Lower leg skin (tissue), 4 donors: ENCODE measurements at regions not wholly inside any gene's neighbourhood (a gene's known extent, or its start where the extent isn't known, plus 50 kb on each side); places are given as distances from the start of the nearest gene placed in this dataset.

Source experiments
- DNase-seq, 2 donors: peaks; one replicate each; pipeline ENCODE4 v3.0.0-alpha.2; 2019; ENCODE audit warnings: low spot score in 2 of 2
- H3K4me3 ChIP-seq: fragments of 200-600 bp; sonication (generic); 2 replicates; pipeline ENCODE4 v1.5.1; 2017; ENCODE audit warnings: mild to moderate bottlenecking, low read depth; ENCODE audit not compliant: poor library complexity, severe bottlenecking
- POLR2A ChIP-seq, 2 donors: fragments of 450-650 bp; IDR thresholded peaks; one replicate each; pipeline ENCODE4 v1.6.1; 2016 to 2017; ENCODE audit warnings: antibody characterized with exemption in 2 of 2, mild to moderate bottlenecking in 1 of 2, moderate library complexity in 1 of 2
- WGBS, 2 donors: methylation state at CpG; one replicate each; pipeline ENCODE4 v1.1.5; 2018; 5-methylcytosine and 5-hydroxymethylcytosine counted together
- intact Hi-C: fragments of 100-400 bp; cut with DNase I; formaldehyde crosslinking; loops from one replicate; pipeline ENCODE4 v1.15.0; 2023; ENCODE audit warnings: low total_unique reads
- TF ChIP-seq, protein P1 (sequence below), 3 donors: fragments of 450-650 bp; IDR thresholded peaks; one replicate each; pipeline ENCODE4 v1.5.1; 2016; ENCODE audit warnings: antibody characterized with exemption in 3 of 3, mild to moderate bottlenecking in 3 of 3, moderate library complexity in 2 of 3

- intact Hi-C loops: no loop called here
- DNase-seq: no peak
- WGBS, 2 donors: 80 to 81% methylated on average over 2 of the region's 2 CpGs
- TF ChIP-seq POLR2A (IDR thresholded peaks at IDR 0.05): no peak
- TF ChIP-seq, protein P1, sequence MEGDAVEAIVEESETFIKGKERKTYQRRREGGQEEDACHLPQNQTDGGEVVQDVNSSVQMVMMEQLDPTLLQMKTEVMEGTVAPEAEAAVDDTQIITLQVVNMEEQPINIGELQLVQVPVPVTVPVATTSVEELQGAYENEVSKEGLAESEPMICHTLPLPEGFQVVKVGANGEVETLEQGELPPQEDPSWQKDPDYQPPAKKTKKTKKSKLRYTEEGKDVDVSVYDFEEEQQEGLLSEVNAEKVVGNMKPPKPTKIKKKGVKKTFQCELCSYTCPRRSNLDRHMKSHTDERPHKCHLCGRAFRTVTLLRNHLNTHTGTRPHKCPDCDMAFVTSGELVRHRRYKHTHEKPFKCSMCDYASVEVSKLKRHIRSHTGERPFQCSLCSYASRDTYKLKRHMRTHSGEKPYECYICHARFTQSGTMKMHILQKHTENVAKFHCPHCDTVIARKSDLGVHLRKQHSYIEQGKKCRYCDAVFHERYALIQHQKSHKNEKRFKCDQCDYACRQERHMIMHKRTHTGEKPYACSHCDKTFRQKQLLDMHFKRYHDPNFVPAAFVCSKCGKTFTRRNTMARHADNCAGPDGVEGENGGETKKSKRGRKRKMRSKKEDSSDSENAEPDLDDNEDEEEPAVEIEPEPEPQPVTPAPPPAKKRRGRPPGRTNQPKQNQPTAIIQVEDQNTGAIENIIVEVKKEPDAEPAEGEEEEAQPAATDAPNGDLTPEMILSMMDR (IDR thresholded peaks at IDR 0.05): no peak
- H3K4me3 ChIP-seq: no peak overlapping the region
Measured at GRCh38 chr20:52246366-52246765, 54.8 kb upstream of the ZFP64 start.

DNA sequence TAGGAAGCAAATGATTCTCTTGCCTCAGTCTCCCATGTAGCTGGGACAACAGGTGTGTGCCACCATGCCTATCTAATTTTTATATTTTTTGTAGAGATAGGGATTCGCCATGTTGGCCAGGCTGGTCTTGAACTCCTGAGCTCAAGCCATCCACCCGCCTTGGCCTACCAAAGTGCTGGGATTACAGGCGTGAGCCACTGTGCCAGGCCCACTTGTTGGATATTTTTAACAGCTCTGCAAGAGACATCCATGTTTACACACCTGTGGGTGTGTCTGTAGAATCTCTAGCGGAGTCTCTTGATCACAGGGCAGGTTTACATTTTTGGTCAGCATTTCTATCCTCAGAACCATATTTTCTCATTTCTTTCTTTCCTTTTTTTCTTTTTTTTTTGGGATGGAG is 53.1 kb upstream of the ZFP64 start:
- WGBS, 2 donors: 94 to 97% methylated on average over 4 of the region's 4 CpGs
- DNase-seq: no peak
- intact Hi-C loops: no loop called here

DNA sequence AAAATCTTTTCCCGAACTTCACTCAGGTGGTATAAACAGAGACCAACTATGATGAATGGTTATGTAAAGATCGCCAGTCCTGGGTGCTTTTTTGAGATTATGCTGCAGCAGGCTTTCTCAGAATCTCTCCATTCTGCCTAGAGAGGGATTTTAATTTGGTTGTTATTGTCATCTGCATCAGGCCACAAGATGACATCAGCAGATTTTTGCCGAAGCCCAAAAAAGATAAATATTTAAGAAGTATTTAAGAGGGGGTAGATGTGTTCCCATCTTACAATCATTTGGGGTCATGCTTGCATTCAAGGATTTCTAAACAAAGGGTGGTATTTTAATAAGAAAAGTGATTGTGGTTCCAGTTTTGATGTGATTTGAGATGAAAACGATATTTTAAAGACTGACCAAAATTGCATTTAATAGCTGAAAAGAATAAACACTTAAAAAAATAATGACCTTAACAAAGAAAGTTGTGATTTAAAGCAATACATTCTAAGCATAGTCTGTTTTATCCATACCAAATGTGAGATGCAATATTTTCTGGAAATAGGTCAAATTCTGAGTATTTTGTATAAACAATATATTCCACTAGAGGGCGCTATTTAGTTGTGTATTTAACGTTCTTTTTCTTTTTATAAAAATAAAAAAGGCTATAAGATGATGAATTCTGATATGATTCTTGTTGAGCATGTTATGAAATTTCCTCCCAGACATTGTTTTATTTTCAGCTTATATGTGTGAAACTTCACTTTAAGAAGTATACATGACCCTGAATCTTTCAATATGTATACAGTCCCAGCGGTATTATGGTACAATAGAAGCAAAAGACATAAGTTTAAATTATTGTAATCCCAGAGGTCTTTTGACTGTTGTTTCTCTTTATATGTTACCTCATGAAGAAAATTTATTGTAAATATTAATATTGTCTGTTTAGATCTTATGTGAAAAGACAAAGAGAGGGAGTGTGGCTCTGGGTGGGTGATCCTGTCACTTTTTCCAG is 51.0 kb upstream of the ZFP64 start:
- no peak for DNase-seq
- intact Hi-C loops: no loop called here
- no peak for TF ChIP-seq POLR2A (IDR thresholded peaks at IDR 0.05)
- TF ChIP-seq, protein P1 (IDR thresholded peaks at IDR 0.05): no peak
- 52 to 55% methylated on average over 7 of the region's 7 CpGs for WGBS, 2 donors
- H3K4me3 ChIP-seq: no peak overlapping the region

More for the DNA sequence above, 53.1 kb upstream of the ZFP64 start:
- TF ChIP-seq, protein P1 (IDR thresholded peaks at IDR 0.05): no peak
- TF ChIP-seq POLR2A (IDR thresholded peaks at IDR 0.05): no peak
- H3K4me3 ChIP-seq: no peak overlapping the region
